GM12864 (cell line): ENCODE measurements at regions not wholly inside any gene's neighbourhood (a gene's known extent, or its start where the extent isn't known, plus 50 kb on each side); places are given as distances from the start of the nearest gene placed in this dataset.

ENCODE experiments used
- DNase-seq: peaks from one replicate; pipeline ENCODE4 v3.0.0-alpha.2; 2011; ENCODE audit warnings: low read depth
- H3K4me3 ChIP-seq: 2 replicates; pipeline ENCODE4 v1.5.1; 2011; ENCODE audit warnings: mild to moderate bottlenecking, low read depth, low read length, control low read depth
- CTCF ChIP-seq: IDR thresholded peaks from 2 replicates; pipeline ENCODE4 v1.5.1; 2011; ENCODE audit warnings: low read depth, mild to moderate bottlenecking, moderate library complexity, low read length, control low read depth, inconsistent platforms; ENCODE audit errors: missing control alignments

GRCh38 chr19:30864391-30865215 is 484.6 kb downstream of the TSHZ3 start:
- no peak for DNase-seq
- no peak for TF ChIP-seq CTCF
- H3K4me3 ChIP-seq, result no peak overlapping the region

GRCh38 chr19:30862876-30863275 is 486.4 kb downstream of the TSHZ3 start:
- TF ChIP-seq CTCF, result no peak
- DNase-seq, result no peak
- no peak overlapping the region for H3K4me3 ChIP-seq

- H3K4me3 ChIP-seq, result no peak overlapping the region
- DNase-seq, result no peak
- TF ChIP-seq CTCF, result no peak
These were observed 487.3 kb downstream of the TSHZ3 start for GRCh38 chr19:30861919-30862318.

- DNase-seq, result no peak
- H3K4me3 ChIP-seq, result no peak overlapping the region
- TF ChIP-seq CTCF, result no peak
These were observed 485.8 kb downstream of the ZNF536 start for GRCh38 chr19:30857966-30858490.

- DNase-seq, result no peak
- H3K4me3 ChIP-seq, result no peak overlapping the region
- TF ChIP-seq CTCF, result no peak
These were observed 485.2 kb downstream of the ZNF536 start for GRCh38 chr19:30857388-30857787.

GRCh38 chr19:30856786-30857185 is 484.6 kb downstream of the ZNF536 start:
- no peak overlapping the region for H3K4me3 ChIP-seq
- no peak for DNase-seq
- TF ChIP-seq CTCF, result no peak

GRCh38 chr19:30856376-30856775 is 484.2 kb downstream of the ZNF536 start:
- TF ChIP-seq CTCF, result no peak
- H3K4me3 ChIP-seq, result no peak overlapping the region
- no peak for DNase-seq
